ENCODE measurements at regions not wholly inside any gene's neighbourhood (a gene's known extent, or its start where the extent isn't known, plus 50 kb on each side); places are given as distances from the start of the nearest gene placed in this dataset.

GRCh38 chr2:7333960-7334493 is 416.8 kb downstream of the RNF144A start:
- Mint-ChIP-seq H3K27ac (no peak overlapping the region), H3K9me3 (no peaks in the 10 kb centered on the region), H3K4me3 (no peak overlapping the region), H3K27me3 (ENCODE audit: low read depth) (peaks cover 25% of the 10 kb centered on the region), H3K36me3 (ENCODE audit: low read depth) (no peaks in the 10 kb centered on the region), H3K4me1 (ENCODE audit: low read depth) (no peaks in the 10 kb centered on the region)

- H3K27me3 Mint-ChIP-seq (ENCODE audit: low read depth) = peaks cover 17% of the 10 kb centered on the region
- no peaks in the 10 kb centered on the region for H3K36me3 Mint-ChIP-seq (ENCODE audit: low read depth)
- no peak overlapping the region for H3K4me3 Mint-ChIP-seq
- no peak overlapping the region for H3K27ac Mint-ChIP-seq
- H3K4me1 Mint-ChIP-seq (ENCODE audit: low read depth) = no peaks in the 10 kb centered on the region
- no peaks in the 10 kb centered on the region for H3K9me3 Mint-ChIP-seq
Observed at GRCh38 chr2:7338961-7339360, 421.7 kb downstream of the RNF144A start.

GRCh38 chr2:7346336-7346735 is 429.1 kb downstream of the RNF144A start:
- Mint-ChIP-seq H3K27me3 (ENCODE audit: low read depth) (peaks cover 3% of the 10 kb centered on the region), H3K4me3 (no peak overlapping the region), H3K4me1 (ENCODE audit: low read depth) (no peaks in the 10 kb centered on the region), H3K9me3 (no peaks in the 10 kb centered on the region), H3K36me3 (ENCODE audit: low read depth) (no peaks in the 10 kb centered on the region), H3K27ac (no peak overlapping the region)

GRCh38 chr2:7348761-7349160 is 431.5 kb downstream of the RNF144A start:
- Mint-ChIP-seq H3K27me3 (ENCODE audit: low read depth) (peaks cover 4% of the 10 kb centered on the region), H3K36me3 (ENCODE audit: low read depth) (no peaks in the 10 kb centered on the region), H3K27ac (no peak overlapping the region), H3K4me3 (no peak overlapping the region), H3K9me3 (no peaks in the 10 kb centered on the region), H3K4me1 (ENCODE audit: low read depth) (no peaks in the 10 kb centered on the region)

- H3K27ac Mint-ChIP-seq = no peak overlapping the region
- no peak overlapping the region for H3K4me3 Mint-ChIP-seq
- H3K36me3 Mint-ChIP-seq (ENCODE audit: low read depth) = no peaks in the 10 kb centered on the region
- H3K27me3 Mint-ChIP-seq (ENCODE audit: low read depth) = peaks cover 4% of the 10 kb centered on the region
- H3K9me3 Mint-ChIP-seq = no peaks in the 10 kb centered on the region
- no peaks in the 10 kb centered on the region for H3K4me1 Mint-ChIP-seq (ENCODE audit: low read depth)
Observed at GRCh38 chr2:7352191-7352590, 435.0 kb downstream of the RNF144A start.

GRCh38 chr2:7353571-7353970 is 436.4 kb downstream of the RNF144A start:
- Mint-ChIP-seq H3K36me3 (ENCODE audit: low read depth) (no peaks in the 10 kb centered on the region), H3K27ac (no peak overlapping the region), H3K9me3 (no peaks in the 10 kb centered on the region)

GRCh38 chr2:7355781-7356180 is 438.6 kb downstream of the RNF144A start:
- Mint-ChIP-seq H3K27me3 (ENCODE audit: low read depth) (peaks cover 4% of the 10 kb centered on the region), H3K27ac (no peak overlapping the region), H3K4me1 (ENCODE audit: low read depth) (no peaks in the 10 kb centered on the region), H3K36me3 (ENCODE audit: low read depth) (no peaks in the 10 kb centered on the region), H3K9me3 (no peaks in the 10 kb centered on the region), H3K4me3 (no peak overlapping the region)

More at GRCh38 chr2:7353571-7353970, 436.4 kb downstream of the RNF144A start:
- Mint-ChIP-seq H3K4me3 (no peak overlapping the region), H3K27me3 (ENCODE audit: low read depth) (peaks cover 4% of the 10 kb centered on the region), H3K4me1 (ENCODE audit: low read depth) (no peaks in the 10 kb centered on the region)

- Mint-ChIP-seq H3K36me3 (ENCODE audit: low read depth) (no peaks in the 10 kb centered on the region), H3K27me3 (ENCODE audit: low read depth) (no peaks in the 10 kb centered on the region), H3K9me3 (no peaks in the 10 kb centered on the region), H3K4me1 (ENCODE audit: low read depth) (no peaks in the 10 kb centered on the region), H3K4me3 (no peak overlapping the region), H3K27ac (no peak overlapping the region)
Observed at GRCh38 chr2:7356909-7357584, 439.8 kb downstream of the RNF144A start.

- H3K27me3 Mint-ChIP-seq (ENCODE audit: low read depth) = no peaks in the 10 kb centered on the region
Observed at GRCh38 chr2:7357993-7358392, 440.8 kb downstream of the RNF144A start.

GRCh38 chr2:7358865-7359447 is 441.7 kb downstream of the RNF144A start:
- Mint-ChIP-seq H3K4me3 (no peak overlapping the region), H3K36me3 (ENCODE audit: low read depth) (no peaks in the 10 kb centered on the region), H3K4me1 (ENCODE audit: low read depth) (no peaks in the 10 kb centered on the region), H3K9me3 (no peaks in the 10 kb centered on the region), H3K27ac (no peak overlapping the region), H3K27me3 (ENCODE audit: low read depth) (no peaks in the 10 kb centered on the region)

More at GRCh38 chr2:7357993-7358392, 440.8 kb downstream of the RNF144A start:
- no peaks in the 10 kb centered on the region for H3K9me3 Mint-ChIP-seq
- H3K4me1 Mint-ChIP-seq (ENCODE audit: low read depth) = no peaks in the 10 kb centered on the region
- H3K4me3 Mint-ChIP-seq = no peak overlapping the region
- H3K36me3 Mint-ChIP-seq (ENCODE audit: low read depth) = no peaks in the 10 kb centered on the region
- H3K27ac Mint-ChIP-seq = no peak overlapping the region

- H3K27ac Mint-ChIP-seq = no peak overlapping the region
- no peaks in the 10 kb centered on the region for H3K36me3 Mint-ChIP-seq (ENCODE audit: low read depth)
- no peaks in the 10 kb centered on the region for H3K4me1 Mint-ChIP-seq (ENCODE audit: low read depth)
- no peak overlapping the region for H3K4me3 Mint-ChIP-seq
- peaks cover 7% of the 10 kb centered on the region for H3K9me3 Mint-ChIP-seq
- no peaks in the 10 kb centered on the region for H3K27me3 Mint-ChIP-seq (ENCODE audit: low read depth)
Observed at GRCh38 chr2:7363906-7364305, 446.7 kb downstream of the RNF144A start.

- no peaks in the 10 kb centered on the region for H3K27me3 Mint-ChIP-seq (ENCODE audit: low read depth)
- no peaks in the 10 kb centered on the region for H3K36me3 Mint-ChIP-seq (ENCODE audit: low read depth)
- H3K4me1 Mint-ChIP-seq (ENCODE audit: low read depth) = no peaks in the 10 kb centered on the region
- no peak overlapping the region for H3K27ac Mint-ChIP-seq
- H3K4me3 Mint-ChIP-seq = no peak overlapping the region
- peaks cover 13% of the 10 kb centered on the region for H3K9me3 Mint-ChIP-seq
Observed at GRCh38 chr2:7368211-7368610, 451.0 kb downstream of the RNF144A start.

- H3K36me3 Mint-ChIP-seq (ENCODE audit: low read depth) = no peaks in the 10 kb centered on the region
- no peaks in the 10 kb centered on the region for H3K4me1 Mint-ChIP-seq (ENCODE audit: low read depth)
- peaks cover 12% of the 10 kb centered on the region for H3K9me3 Mint-ChIP-seq
- H3K4me3 Mint-ChIP-seq = no peak overlapping the region
- H3K27me3 Mint-ChIP-seq (ENCODE audit: low read depth) = no peaks in the 10 kb centered on the region
- H3K27ac Mint-ChIP-seq = no peak overlapping the region
Observed at GRCh38 chr2:7373156-7373555, 455.9 kb downstream of the RNF144A start.

GRCh38 chr2:7375901-7376300 is 458.7 kb downstream of the RNF144A start:
- H3K4me3 Mint-ChIP-seq = no peak overlapping the region
- no peaks in the 10 kb centered on the region for H3K4me1 Mint-ChIP-seq (ENCODE audit: low read depth)
- no peak overlapping the region for H3K27ac Mint-ChIP-seq
- peaks cover 4% of the 10 kb centered on the region for H3K27me3 Mint-ChIP-seq (ENCODE audit: low read depth)
- no peaks in the 10 kb centered on the region for H3K9me3 Mint-ChIP-seq
- no peaks in the 10 kb centered on the region for H3K36me3 Mint-ChIP-seq (ENCODE audit: low read depth)

- no peak overlapping the region for H3K27ac Mint-ChIP-seq
- peaks cover 4% of the 10 kb centered on the region for H3K27me3 Mint-ChIP-seq (ENCODE audit: low read depth)
- no peaks in the 10 kb centered on the region for H3K9me3 Mint-ChIP-seq
- no peak overlapping the region for H3K4me3 Mint-ChIP-seq
- no peaks in the 10 kb centered on the region for H3K36me3 Mint-ChIP-seq (ENCODE audit: low read depth)
- no peaks in the 10 kb centered on the region for H3K4me1 Mint-ChIP-seq (ENCODE audit: low read depth)
Observed at GRCh38 chr2:7377916-7378569, 460.8 kb downstream of the RNF144A start.
